CD4-positive, CD25-positive, alpha-beta regulatory T cell (primary cell): ENCODE measurements at regions not wholly inside any gene's neighbourhood (a gene's known extent, or its start where the extent isn't known, plus 50 kb on each side); places are given as distances from the start of the nearest gene placed in this dataset.

Experiments
- ATAC-seq, 2 donors: fragments of 150-1000 bp; cut with Tn5 transposase; one replicate each; pipeline ENCODE4 v1.10.0; 2021; ENCODE audit warnings: low read depth in 2 of 2, moderate number of reproducible peaks in 2 of 2, moderate library complexity in 1 of 2
- DNase-seq, 3 donors: peaks; one replicate each; pipeline versions ENCODE4 v3.0.0 to v3.0.0-alpha.2; 2012 to 2022; ENCODE audit warnings: mixed read lengths in 1 of 3
- H3K27ac ChIP-seq: one replicate; pipeline ENCODE4 v1.7.0; 2013; ENCODE audit warnings: mild to moderate bottlenecking, low read length; ENCODE audit not compliant: insufficient read depth, poor library complexity, severe bottlenecking
- H3K27me3 ChIP-seq: one replicate; pipeline ENCODE4 v1.7.0; 2013; ENCODE audit warnings: low read length; ENCODE audit not compliant: control insufficient read depth, insufficient read depth
- H3K36me3 ChIP-seq: one replicate; pipeline ENCODE4 v1.7.0; 2013; ENCODE audit warnings: mild to moderate bottlenecking, low read length, moderate library complexity; ENCODE audit not compliant: control insufficient read depth, insufficient read depth
- H3K4me1 ChIP-seq: 2 replicates; pipeline ENCODE4 v1.7.0; 2013; ENCODE audit warnings: mild to moderate bottlenecking, low read length; ENCODE audit not compliant: insufficient read depth, control insufficient read depth, poor library complexity, severe bottlenecking
- H3K4me3 ChIP-seq: one replicate; pipeline ENCODE4 v1.7.0; 2013; ENCODE audit warnings: low read depth, mild to moderate bottlenecking, low read length, moderate library complexity
- H3K9me3 ChIP-seq, 2 experiments: 1 replicate in 1 of 2; 2 replicates in 1 of 2; pipeline ENCODE4 v1.7.0; 2013; ENCODE audit warnings: low read length in 2 of 2, mild to moderate bottlenecking in 1 of 2, moderate library complexity in 1 of 2; ENCODE audit not compliant: control insufficient read depth in 2 of 2
- H3K27ac Mint-ChIP-seq, 3 donors: one replicate each; pipeline ENCODE4 v1.8.0; 2020 to 2022; ENCODE audit warnings: mild to moderate bottlenecking in 3 of 3, mixed read lengths in 3 of 3, moderate library complexity in 2 of 3
- H3K27me3 Mint-ChIP-seq: one replicate; pipeline ENCODE4 v1.8.0; 2022; ENCODE audit warnings: mild to moderate bottlenecking, mixed read lengths
- H3K36me3 Mint-ChIP-seq: one replicate; pipeline ENCODE4 v1.8.0; 2020; ENCODE audit warnings: mixed read lengths
- H3K4me1 Mint-ChIP-seq, 4 donors: one replicate each; pipeline ENCODE4 v1.8.0; 2020 to 2022; ENCODE audit warnings: mixed read lengths in 4 of 4, mild to moderate bottlenecking in 1 of 4
- H3K4me3 Mint-ChIP-seq, 4 donors: one replicate each; pipeline ENCODE4 v1.8.0; 2020 to 2022; ENCODE audit warnings: mild to moderate bottlenecking in 4 of 4, mixed read lengths in 4 of 4, moderate library complexity in 3 of 4
- H3K9me3 Mint-ChIP-seq, 7 donors: one replicate each; pipeline ENCODE4 v1.8.0; 2020 to 2022; ENCODE audit warnings: mixed read lengths in 7 of 7, mild to moderate bottlenecking in 3 of 7, moderate library complexity in 2 of 7

- Mint-ChIP-seq H3K4me1 (no peaks in the 10 kb centered on the region), H3K9me3 (peaks cover 1 to 24% (median 9%) of the 10 kb centered on the region in 7 donors), H3K4me3 (no peak overlapping the region), H3K36me3 (no peaks in the 10 kb centered on the region), H3K27ac (no peak overlapping the region), H3K27me3 (no peaks in the 10 kb centered on the region)
- ATAC-seq, result no peak
- Histone ChIP-seq H3K36me3 (no peaks in the 10 kb centered on the region), H3K4me1 (no peaks in the 10 kb centered on the region), H3K27me3 (no peaks in the 10 kb centered on the region), H3K9me3 (no peaks in the 10 kb centered on the region), H3K4me3 (no peak overlapping the region), H3K27ac (no peak overlapping the region)
- DNase-seq, result no peak
Observed at GRCh38 chr7:109735881-109736280, 1166.2 kb downstream of the DNAJB9 start.

GRCh38 chr7:109745677-109746410 is 1176.2 kb downstream of the DNAJB9 start:
- H3K27me3 Mint-ChIP-seq, result no peaks in the 10 kb centered on the region
- Histone ChIP-seq H3K27me3 (no peaks in the 10 kb centered on the region), H3K36me3 (no peaks in the 10 kb centered on the region), H3K4me1 (no peaks in the 10 kb centered on the region), H3K9me3 (no peaks in the 10 kb centered on the region), H3K4me3 (no peak overlapping the region), H3K27ac (no peak overlapping the region)
- no peak for ATAC-seq
- H3K36me3 Mint-ChIP-seq, result no peaks in the 10 kb centered on the region
- no peak for DNase-seq
- no peak overlapping the region for H3K4me3 Mint-ChIP-seq
- H3K4me1 Mint-ChIP-seq, result peaks cover 0 to 4% (median 0%) of the 10 kb centered on the region in 4 donors
- peaks cover 0 to 14% (median 5%) of the 10 kb centered on the region in 7 donors for H3K9me3 Mint-ChIP-seq
- no peak overlapping the region for H3K27ac Mint-ChIP-seq

- Mint-ChIP-seq H3K27ac (no peak overlapping the region), H3K36me3 (no peaks in the 10 kb centered on the region), H3K4me1 (no peaks in the 10 kb centered on the region), H3K9me3 (peaks cover 0 to 20% (median 6%) of the 10 kb centered on the region in 7 donors), H3K27me3 (no peaks in the 10 kb centered on the region), H3K4me3 (no peak overlapping the region)
- H3K4me1 ChIP-seq, result no peaks in the 10 kb centered on the region
- no peaks in the 10 kb centered on the region for H3K27me3 ChIP-seq
- no peaks in the 10 kb centered on the region for H3K9me3 ChIP-seq
- no peak for DNase-seq
- no peak overlapping the region for H3K4me3 ChIP-seq
- no peak for ATAC-seq
- no peaks in the 10 kb centered on the region for H3K36me3 ChIP-seq
- H3K27ac ChIP-seq, result no peak overlapping the region
Observed at GRCh38 chr7:109751241-109751640, 1181.6 kb downstream of the DNAJB9 start.

- no peak for ATAC-seq
- Histone ChIP-seq H3K4me3 (no peak overlapping the region), H3K9me3 (no peaks in the 10 kb centered on the region), H3K36me3 (no peaks in the 10 kb centered on the region), H3K27ac (no peak overlapping the region), H3K4me1 (no peaks in the 10 kb centered on the region), H3K27me3 (no peaks in the 10 kb centered on the region)
- Mint-ChIP-seq H3K36me3 (no peaks in the 10 kb centered on the region), H3K4me1 (no peaks in the 10 kb centered on the region), H3K27me3 (no peaks in the 10 kb centered on the region), H3K4me3 (no peak overlapping the region), H3K9me3 (peaks cover 0 to 20% (median 5%) of the 10 kb centered on the region in 7 donors), H3K27ac (no peak overlapping the region)
- DNase-seq, result no peak
Observed at GRCh38 chr7:109752068-109752467, 1182.4 kb downstream of the DNAJB9 start.

GRCh38 chr7:109757713-109758112 is 1188.0 kb downstream of the DNAJB9 start:
- DNase-seq (no peak), ATAC-seq (no peak)
- Histone ChIP-seq H3K4me3 (no peak overlapping the region), H3K36me3 (no peaks in the 10 kb centered on the region), H3K4me1 (no peaks in the 10 kb centered on the region), H3K9me3 (no peaks in the 10 kb centered on the region), H3K27ac (no peak overlapping the region), H3K27me3 (no peaks in the 10 kb centered on the region)
- Mint-ChIP-seq H3K27me3 (no peaks in the 10 kb centered on the region), H3K4me1 (no peaks in the 10 kb centered on the region), H3K36me3 (no peaks in the 10 kb centered on the region), H3K4me3 (no peak overlapping the region), H3K27ac (no peak overlapping the region), H3K9me3 (peaks cover 3 to 16% (median 10%) of the 10 kb centered on the region in 7 donors)

GRCh38 chr7:109763611-109764010 is 1193.9 kb downstream of the DNAJB9 start:
- H3K4me1 Mint-ChIP-seq, result no peaks in the 10 kb centered on the region
- Histone ChIP-seq H3K27me3 (no peaks in the 10 kb centered on the region), H3K4me1 (no peaks in the 10 kb centered on the region), H3K4me3 (no peak overlapping the region), H3K27ac (no peak overlapping the region), H3K9me3 (no peaks in the 10 kb centered on the region), H3K36me3 (no peaks in the 10 kb centered on the region)
- no peak for ATAC-seq
- no peak overlapping the region for H3K27ac Mint-ChIP-seq
- no peak for DNase-seq
- no peaks in the 10 kb centered on the region for H3K27me3 Mint-ChIP-seq
- H3K36me3 Mint-ChIP-seq, result no peaks in the 10 kb centered on the region
- peaks cover 5 to 16% (median 7%) of the 10 kb centered on the region in 7 donors for H3K9me3 Mint-ChIP-seq
- H3K4me3 Mint-ChIP-seq, result no peak overlapping the region

DNA sequence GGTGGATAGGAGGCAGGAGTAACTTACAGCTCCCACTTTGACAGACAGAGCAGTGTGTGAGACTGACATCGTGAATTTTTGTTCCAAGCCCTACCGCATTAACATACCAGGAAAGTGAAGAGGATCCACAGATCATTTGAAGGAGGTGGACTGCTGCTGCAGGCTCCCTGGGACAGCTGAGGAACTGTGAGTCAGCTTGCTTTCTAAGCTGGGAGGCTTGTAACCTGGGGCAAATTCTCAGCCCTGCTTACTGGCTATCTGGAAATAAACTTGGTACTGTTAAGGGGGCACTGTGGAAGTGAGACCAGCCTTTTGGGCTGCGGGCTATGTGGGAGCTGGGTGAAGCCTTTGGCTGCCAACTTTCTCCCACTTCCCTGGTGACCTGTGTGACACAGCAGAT is 1202.5 kb downstream of the DNAJB9 start:
- no peaks in the 10 kb centered on the region for H3K4me1 Mint-ChIP-seq
- no peaks in the 10 kb centered on the region for H3K27me3 ChIP-seq
- no peak overlapping the region for H3K4me3 ChIP-seq
- no peaks in the 10 kb centered on the region for H3K27me3 Mint-ChIP-seq
- no peak for ATAC-seq
- H3K36me3 ChIP-seq, result no peaks in the 10 kb centered on the region
- no peak overlapping the region for H3K27ac ChIP-seq
- no peaks in the 10 kb centered on the region for H3K36me3 Mint-ChIP-seq
- H3K9me3 Mint-ChIP-seq, result peaks cover 0 to 22% (median 10%) of the 10 kb centered on the region in 7 donors
- DNase-seq, result no peak
- H3K9me3 ChIP-seq, result no peaks in the 10 kb centered on the region
- no peaks in the 10 kb centered on the region for H3K4me1 ChIP-seq
- no peak overlapping the region for H3K4me3 Mint-ChIP-seq
- no peak overlapping the region for H3K27ac Mint-ChIP-seq

DNA sequence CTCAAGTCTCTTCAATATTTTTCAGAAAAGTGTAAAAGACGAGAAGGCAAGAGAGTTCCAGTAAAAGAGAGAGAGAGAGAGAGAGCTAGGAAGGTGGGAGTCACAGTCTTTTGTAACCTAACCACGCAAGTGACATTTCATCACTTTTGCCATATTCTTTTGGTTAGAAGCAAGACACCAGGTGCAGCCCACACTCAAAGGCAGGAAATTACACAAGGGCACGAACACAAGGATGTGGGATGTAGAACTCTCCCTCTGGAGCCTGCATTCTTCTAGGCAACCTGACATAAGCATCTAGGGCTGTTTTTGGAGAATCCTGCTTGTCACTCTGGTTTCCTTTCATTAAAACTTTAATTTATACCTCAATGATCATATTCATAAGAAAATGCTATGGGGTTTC is 1213.1 kb downstream of the DNAJB9 start:
- H3K4me1 Mint-ChIP-seq, result no peaks in the 10 kb centered on the region
- H3K27me3 Mint-ChIP-seq, result no peaks in the 10 kb centered on the region
- Histone ChIP-seq H3K9me3 (no peaks in the 10 kb centered on the region), H3K27me3 (no peaks in the 10 kb centered on the region), H3K36me3 (no peaks in the 10 kb centered on the region), H3K27ac (no peak overlapping the region), H3K4me1 (no peaks in the 10 kb centered on the region), H3K4me3 (no peak overlapping the region)
- H3K36me3 Mint-ChIP-seq, result no peaks in the 10 kb centered on the region
- H3K9me3 Mint-ChIP-seq, result peaks cover 0 to 11% (median 5%) of the 10 kb centered on the region in 7 donors
- H3K4me3 Mint-ChIP-seq, result no peak overlapping the region
- H3K27ac Mint-ChIP-seq, result no peak overlapping the region
- DNase-seq, result no peak
- no peak for ATAC-seq
